Epithelial cell of esophagus (primary cell): ENCODE measurements at regions not wholly inside any gene's neighbourhood (a gene's known extent, or its start where the extent isn't known, plus 50 kb on each side); places are given as distances from the start of the nearest gene placed in this dataset.

ENCODE experiments used
- DNase-seq: peaks from one replicate; pipeline ENCODE4 v3.0.0; 2010; ENCODE audit warnings: low read depth
- H3K4me3 ChIP-seq: 2 replicates; pipeline ENCODE4 v1.5.1; 2011; ENCODE audit warnings: mild to moderate bottlenecking, low read length, control low read depth
- CTCF ChIP-seq: IDR thresholded peaks from 2 replicates; pipeline ENCODE4 v1.5.1; 2011; ENCODE audit warnings: low read depth, mild to moderate bottlenecking, low read length, control low read depth, inconsistent platforms; ENCODE audit not compliant: insufficient read depth; ENCODE audit errors: missing control alignments

DNA sequence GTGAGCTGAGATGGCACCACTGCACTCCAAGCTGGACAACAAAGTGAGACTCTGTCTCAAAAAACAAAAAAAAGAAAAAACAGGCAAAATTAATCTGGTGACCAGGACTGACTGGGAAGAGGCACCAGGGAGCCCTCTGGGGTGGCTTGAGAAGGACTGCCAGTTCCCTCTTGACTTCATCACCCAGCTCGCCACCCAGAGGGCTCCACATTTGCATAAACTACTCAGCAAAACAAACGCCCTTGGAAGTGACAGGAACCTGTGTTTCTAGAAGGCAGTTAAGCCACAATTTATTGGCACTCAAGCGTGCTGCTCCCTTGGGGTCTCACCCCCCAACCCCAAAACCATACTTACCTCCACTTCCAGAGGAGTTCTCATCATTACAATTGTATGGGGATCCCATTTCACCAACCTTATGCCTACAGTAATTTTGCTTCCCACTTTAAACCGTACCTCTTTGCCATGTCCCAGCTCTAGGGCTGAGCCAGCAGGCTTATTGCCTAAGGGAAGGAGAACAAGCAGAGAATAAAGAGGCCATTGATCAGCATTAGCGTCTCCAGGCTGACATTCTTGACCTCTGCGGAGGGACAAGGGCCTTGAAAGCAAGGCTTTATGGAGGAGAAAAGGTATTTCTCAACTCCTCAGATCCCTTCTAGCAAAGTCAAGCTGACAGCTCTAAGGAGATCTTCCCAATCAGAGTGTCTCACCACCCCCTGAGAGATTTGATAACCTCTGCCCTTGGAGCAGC, 357.4 kb downstream of the SHQ1 start:
- TF ChIP-seq CTCF = no peak
- DNase-seq = no peak
- no peak overlapping the region for H3K4me3 ChIP-seq

GRCh38 chr3:72489901-72490300, 358.3 kb downstream of the SHQ1 start:
- no peak overlapping the region for H3K4me3 ChIP-seq
- no peak for DNase-seq
- no peak for TF ChIP-seq CTCF

GRCh38 chr3:72488738-72489035, 359.6 kb downstream of the SHQ1 start:
- no peak overlapping the region for H3K4me3 ChIP-seq
- DNase-seq = no peak
- no peak for TF ChIP-seq CTCF

DNA sequence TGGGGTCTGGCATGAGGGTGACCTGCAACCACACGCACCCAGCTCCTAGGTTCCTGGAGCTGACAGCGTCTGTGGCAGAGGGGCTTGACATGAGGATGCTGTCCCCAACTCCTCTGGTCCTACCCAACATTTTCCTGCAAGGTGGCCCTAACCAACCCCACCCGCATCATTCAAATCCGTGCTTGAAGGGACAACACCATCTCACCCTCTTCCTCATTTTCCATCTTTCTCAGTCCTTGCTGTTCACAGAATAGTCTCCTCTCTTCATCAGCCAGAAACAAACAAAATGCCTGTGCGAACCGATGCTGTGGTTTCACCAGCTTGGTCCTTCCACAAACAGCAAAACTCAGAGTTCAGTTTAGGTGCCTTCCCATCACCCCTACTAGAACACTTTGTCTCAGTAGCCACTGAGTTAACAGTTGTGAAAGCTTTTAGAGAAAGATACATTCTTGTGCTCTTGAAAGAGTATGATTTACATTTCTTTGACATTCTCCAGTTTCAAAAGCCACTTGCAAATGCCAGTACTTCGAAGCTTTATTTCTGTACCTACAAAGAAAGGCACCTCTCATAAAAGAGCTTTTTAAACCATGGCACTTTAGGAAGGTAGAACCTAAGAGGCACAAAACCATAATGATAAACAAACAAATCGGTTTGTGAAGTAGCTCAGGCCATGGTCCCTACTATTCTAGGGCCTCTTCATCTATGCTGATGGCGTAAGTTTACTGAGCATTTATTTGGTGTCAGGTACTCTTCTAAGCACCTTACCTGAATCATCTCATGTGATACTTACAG, 360.1 kb downstream of the SHQ1 start:
- H3K4me3 ChIP-seq = no peak overlapping the region
- TF ChIP-seq CTCF = no peak
- no peak for DNase-seq

DNA sequence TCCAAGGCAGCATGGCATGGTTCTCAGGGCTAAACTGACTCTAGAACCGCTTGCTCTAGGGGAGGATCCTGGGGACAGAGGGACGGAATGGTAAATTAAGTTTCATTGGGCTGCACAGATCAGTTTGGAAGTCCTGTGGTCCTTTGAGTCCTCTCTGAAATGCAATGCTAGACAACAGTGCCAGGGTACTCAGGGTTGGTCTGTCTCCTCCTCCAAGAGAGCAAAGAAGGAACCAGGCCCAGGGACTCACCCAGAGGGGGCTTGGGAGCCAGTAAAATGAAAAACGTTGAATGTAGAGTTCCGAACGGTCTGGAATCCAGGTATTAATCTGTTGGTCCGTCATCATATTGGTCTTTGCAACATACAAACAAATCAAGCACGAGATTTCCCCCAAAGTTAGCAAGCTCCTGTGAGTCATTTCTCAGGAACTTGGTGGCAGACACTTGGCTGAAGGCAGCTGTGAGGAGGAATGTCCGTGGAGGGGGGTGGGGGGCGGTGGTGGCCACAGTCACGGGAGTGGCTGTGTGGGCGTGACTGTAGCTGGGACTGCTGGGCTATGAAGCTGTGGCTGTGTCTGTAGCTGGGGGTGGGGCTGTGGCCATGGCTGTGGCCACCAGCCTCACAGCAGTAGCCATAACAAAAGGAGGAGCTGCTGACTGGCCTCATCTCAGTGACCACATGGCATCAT, 361.0 kb downstream of the SHQ1 start:
- H3K4me3 ChIP-seq = no peak overlapping the region
- peak; percentile 43 for DNase-seq
- TF ChIP-seq CTCF = no peak

DNA sequence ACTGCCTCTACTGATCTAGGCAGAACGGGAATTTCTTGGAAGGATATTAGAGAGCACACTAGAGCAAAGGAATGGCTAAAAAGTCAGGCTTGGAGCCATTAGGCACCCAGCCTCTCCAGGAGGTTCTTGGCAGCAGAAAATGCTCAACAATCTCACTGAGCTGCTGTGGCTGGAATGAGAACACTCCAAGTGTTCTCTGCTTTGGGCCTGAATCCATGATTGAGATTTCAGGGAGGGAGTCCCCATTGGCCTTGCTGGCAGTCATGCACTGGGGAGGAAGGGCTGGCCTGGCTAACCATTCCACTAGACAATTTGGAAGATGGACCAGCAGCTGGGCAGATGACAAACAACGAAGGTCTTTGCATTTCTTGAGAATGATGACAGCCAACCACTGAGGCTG, 362.6 kb downstream of the SHQ1 start:
- TF ChIP-seq CTCF = no peak
- H3K4me3 ChIP-seq = no peak overlapping the region
- no peak for DNase-seq
